ENCODE measurements at regions not wholly inside any gene's neighbourhood (a gene's known extent, or its start where the extent isn't known, plus 50 kb on each side); places are given as distances from the start of the nearest gene placed in this dataset.

DNA sequence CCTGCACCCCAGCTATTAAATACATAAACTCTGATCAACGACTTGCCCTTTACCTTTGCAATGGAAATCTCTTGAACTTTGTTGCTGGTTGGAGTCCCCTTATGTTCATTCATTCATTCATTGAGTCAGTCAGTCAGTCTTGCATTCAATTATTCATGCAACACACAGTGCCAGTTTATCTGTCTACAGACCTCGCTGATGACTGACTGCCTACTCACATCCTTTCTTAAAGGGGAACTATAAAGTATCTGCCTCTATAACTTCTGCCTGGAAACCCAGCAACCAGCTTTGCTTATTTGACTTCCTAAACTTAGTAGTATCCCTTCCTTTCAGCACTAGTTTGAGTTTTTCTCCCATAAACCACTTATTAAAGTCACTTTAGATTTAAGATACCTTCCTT lies 620.8 kb upstream of the ADGRL3 start:
- 91 to 95% methylated on average over 2 of the region's 2 CpGs for WGBS, 2 experiments

DNA sequence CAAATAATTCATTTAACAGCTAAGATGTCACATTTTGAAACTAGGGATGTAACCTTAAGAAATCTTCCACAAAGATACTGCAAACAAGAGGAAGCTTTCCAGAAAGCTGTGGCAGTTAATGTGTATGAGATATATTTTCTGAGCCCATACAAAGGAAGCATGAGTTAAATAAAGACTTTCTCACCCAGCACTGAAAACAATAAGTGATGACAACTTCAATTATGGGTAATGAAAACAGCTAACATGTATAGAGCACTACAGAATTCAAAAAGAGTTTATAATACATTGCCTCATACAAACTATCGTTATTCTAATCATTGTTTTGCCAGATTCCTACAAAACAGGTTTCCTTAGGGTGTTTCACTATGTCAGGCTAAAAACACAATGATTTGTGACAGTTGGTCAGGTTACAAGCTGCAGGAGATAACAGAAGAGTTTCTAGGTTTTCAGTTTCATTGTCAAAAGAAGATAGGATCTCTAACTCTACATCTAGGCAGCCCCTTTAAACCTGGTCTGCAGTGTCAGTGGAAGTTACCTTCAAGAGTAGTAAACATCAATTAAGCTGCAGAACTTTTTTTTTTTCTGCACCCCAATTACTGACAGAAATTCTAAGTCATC lies 618.1 kb upstream of the ADGRL3 start:
- Histone ChIP-seq H3K4me3 (ENCODE audit: insufficient read depth, low read depth, low read length) (no peak overlapping the region), H3K9me3 (ENCODE audit: control insufficient read depth, low read length) (no peaks in the 10 kb centered on the region)
- WGBS, 2 experiments, result 75 to 94% methylated on average over 1 of the region's 1 CpG

More for the DNA sequence above, 620.8 kb upstream of the ADGRL3 start:
- H3K27ac ChIP-seq (ENCODE audit: insufficient read depth, low read depth, low read length, poor library complexity, severe bottlenecking), result no peak overlapping the region
- no peaks in the 10 kb centered on the region for H3K9me3 ChIP-seq (ENCODE audit: control insufficient read depth, low read length)
- no peaks in the 10 kb centered on the region for H3K27me3 ChIP-seq (ENCODE audit: control insufficient read depth, insufficient read depth, low read length, poor library complexity, severe bottlenecking)
- H3K4me1 ChIP-seq (ENCODE audit: control insufficient read depth, insufficient read depth, low read length), result no peaks in the 10 kb centered on the region
- no peaks in the 10 kb centered on the region for H3K36me3 ChIP-seq (ENCODE audit: control insufficient read depth, insufficient read depth, low read length)
- no peak overlapping the region for H3K4me3 ChIP-seq (ENCODE audit: insufficient read depth, low read depth, low read length)

DNA sequence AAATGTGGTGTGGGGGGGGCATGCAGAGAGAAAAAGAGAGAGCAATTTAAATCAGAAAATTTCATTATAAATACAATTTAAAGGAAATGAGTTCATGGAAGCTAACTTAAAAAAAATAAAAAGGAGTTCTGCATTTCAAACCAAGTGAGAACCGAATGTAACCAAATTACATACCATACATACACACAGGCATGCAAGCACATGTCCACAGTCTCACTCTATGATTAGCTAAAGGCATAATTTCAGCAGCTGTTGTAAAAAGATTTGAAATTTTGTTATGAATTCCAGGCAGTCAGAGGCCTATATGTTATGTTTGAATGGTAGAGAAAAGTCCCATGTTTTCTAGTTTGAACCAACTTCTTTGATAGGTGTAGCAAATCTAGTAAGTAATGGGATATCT lies 611.6 kb upstream of the ADGRL3 start:
- Histone ChIP-seq H3K4me1 (ENCODE audit: control insufficient read depth, insufficient read depth, low read length) (no peaks in the 10 kb centered on the region), H3K4me3 (ENCODE audit: insufficient read depth, low read depth, low read length) (no peak overlapping the region), H3K36me3 (ENCODE audit: control insufficient read depth, insufficient read depth, low read length) (no peaks in the 10 kb centered on the region), H3K27ac (ENCODE audit: insufficient read depth, low read depth, low read length, poor library complexity, severe bottlenecking) (no peak overlapping the region), H3K27me3 (ENCODE audit: control insufficient read depth, insufficient read depth, low read length, poor library complexity, severe bottlenecking) (no peaks in the 10 kb centered on the region), H3K9me3 (ENCODE audit: control insufficient read depth, low read length) (no peaks in the 10 kb centered on the region)
- WGBS, 2 experiments, result 86 to 92% methylated on average over 1 of the region's 1 CpG

More for the DNA sequence above, 618.1 kb upstream of the ADGRL3 start:
- Histone ChIP-seq H3K4me1 (ENCODE audit: control insufficient read depth, insufficient read depth, low read length) (no peaks in the 10 kb centered on the region), H3K27ac (ENCODE audit: insufficient read depth, low read depth, low read length, poor library complexity, severe bottlenecking) (no peak overlapping the region), H3K36me3 (ENCODE audit: control insufficient read depth, insufficient read depth, low read length) (no peaks in the 10 kb centered on the region), H3K27me3 (ENCODE audit: control insufficient read depth, insufficient read depth, low read length, poor library complexity, severe bottlenecking) (no peaks in the 10 kb centered on the region)

DNA sequence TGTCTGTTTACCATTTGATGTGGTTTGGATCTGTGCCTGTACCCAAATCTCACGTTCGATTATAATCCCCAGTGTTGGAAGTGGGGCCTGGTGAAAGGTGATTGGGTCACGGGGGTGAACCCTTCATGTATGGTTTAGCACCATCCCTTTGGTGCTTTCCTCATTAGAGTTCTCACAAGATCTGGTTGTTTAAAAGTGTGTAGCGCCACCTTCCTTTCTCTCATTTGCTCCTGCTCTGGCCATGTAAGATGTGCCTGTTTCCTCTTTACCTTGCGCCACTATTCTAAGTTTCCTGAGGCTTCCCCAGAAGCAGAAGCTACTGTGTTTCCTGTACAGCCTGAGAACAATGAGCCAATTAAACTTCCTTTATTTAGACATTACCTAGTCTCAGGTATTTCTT lies 610.7 kb upstream of the ADGRL3 start:
- H3K36me3 ChIP-seq (ENCODE audit: control insufficient read depth, insufficient read depth, low read length), result no peaks in the 10 kb centered on the region
- no peaks in the 10 kb centered on the region for H3K9me3 ChIP-seq (ENCODE audit: control insufficient read depth, low read length)
- no peaks in the 10 kb centered on the region for H3K4me1 ChIP-seq (ENCODE audit: control insufficient read depth, insufficient read depth, low read length)
- no peak overlapping the region for H3K27ac ChIP-seq (ENCODE audit: insufficient read depth, low read depth, low read length, poor library complexity, severe bottlenecking)
- no peak overlapping the region for H3K4me3 ChIP-seq (ENCODE audit: insufficient read depth, low read depth, low read length)
- WGBS, 2 experiments, result 92 to 97% methylated on average over 5 of the region's 5 CpGs
- no peaks in the 10 kb centered on the region for H3K27me3 ChIP-seq (ENCODE audit: control insufficient read depth, insufficient read depth, low read length, poor library complexity, severe bottlenecking)

DNA sequence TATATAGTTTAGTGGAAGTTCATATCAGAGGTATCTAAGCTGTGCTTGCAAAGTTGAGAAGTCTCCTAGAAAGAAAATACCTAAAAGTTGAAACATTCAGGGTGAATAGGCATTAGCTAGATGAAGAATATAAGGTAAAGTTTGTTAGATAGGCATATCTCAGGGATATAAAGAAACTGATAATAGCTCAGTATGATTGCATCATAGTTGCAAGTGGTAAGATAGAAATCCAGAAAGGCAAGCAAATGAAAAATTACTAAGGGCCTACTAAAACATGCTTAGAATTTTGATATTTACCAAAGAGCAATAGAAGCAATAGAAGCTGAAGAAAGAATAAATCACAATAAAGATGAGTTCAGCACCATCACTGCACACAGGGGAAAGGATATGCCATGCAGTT lies 610.0 kb upstream of the ADGRL3 start:
- Histone ChIP-seq H3K4me3 (ENCODE audit: insufficient read depth, low read depth, low read length) (no peak overlapping the region), H3K9me3 (ENCODE audit: control insufficient read depth, low read length) (no peaks in the 10 kb centered on the region), H3K36me3 (ENCODE audit: control insufficient read depth, insufficient read depth, low read length) (no peaks in the 10 kb centered on the region), H3K27ac (ENCODE audit: insufficient read depth, low read depth, low read length, poor library complexity, severe bottlenecking) (no peak overlapping the region), H3K4me1 (ENCODE audit: control insufficient read depth, insufficient read depth, low read length) (no peaks in the 10 kb centered on the region), H3K27me3 (ENCODE audit: control insufficient read depth, insufficient read depth, low read length, poor library complexity, severe bottlenecking) (no peaks in the 10 kb centered on the region)

DNA sequence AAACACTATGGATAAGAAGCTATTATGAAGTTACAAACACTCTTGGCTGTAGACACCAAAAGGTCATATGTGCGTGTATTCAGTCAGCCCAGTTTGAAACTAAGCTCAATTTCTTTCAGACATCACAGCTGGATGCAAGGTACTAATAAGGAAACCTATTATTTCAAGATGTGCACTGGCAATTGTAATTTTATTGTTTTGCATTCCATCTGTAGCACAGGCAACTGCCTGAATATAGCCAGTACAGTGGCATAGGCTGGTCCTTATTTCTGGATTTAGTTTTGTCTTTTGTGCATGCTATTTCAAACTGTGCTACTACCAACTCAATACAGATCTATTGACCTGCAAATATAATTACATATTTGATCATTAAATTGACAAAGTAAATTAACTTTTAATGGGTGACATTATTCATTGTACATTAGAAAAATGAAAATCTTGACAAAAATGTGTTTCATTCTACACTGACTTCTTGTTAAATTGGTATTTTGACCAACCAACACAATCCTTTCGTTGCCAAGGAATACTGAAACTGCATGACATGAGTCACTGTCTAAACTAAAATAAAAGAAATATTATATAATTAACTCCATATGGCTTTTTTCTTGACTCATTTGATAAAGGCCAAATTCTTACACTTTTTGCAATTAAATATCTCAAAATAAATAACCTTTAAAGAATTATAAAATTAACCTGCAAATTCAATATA lies 594.3 kb upstream of the ADGRL3 start:
- 91 to 93% methylated on average over 1 of the region's 2 CpGs for WGBS, 2 experiments
- Histone ChIP-seq H3K27me3 (ENCODE audit: control insufficient read depth, insufficient read depth, low read length, poor library complexity, severe bottlenecking) (no peaks in the 10 kb centered on the region), H3K27ac (ENCODE audit: insufficient read depth, low read depth, low read length, poor library complexity, severe bottlenecking) (no peak overlapping the region), H3K4me3 (ENCODE audit: insufficient read depth, low read depth, low read length) (no peak overlapping the region), H3K4me1 (ENCODE audit: control insufficient read depth, insufficient read depth, low read length) (peaks cover 3% of the 10 kb centered on the region), H3K36me3 (ENCODE audit: control insufficient read depth, insufficient read depth, low read length) (no peaks in the 10 kb centered on the region), H3K9me3 (ENCODE audit: control insufficient read depth, low read length) (no peaks in the 10 kb centered on the region)

DNA sequence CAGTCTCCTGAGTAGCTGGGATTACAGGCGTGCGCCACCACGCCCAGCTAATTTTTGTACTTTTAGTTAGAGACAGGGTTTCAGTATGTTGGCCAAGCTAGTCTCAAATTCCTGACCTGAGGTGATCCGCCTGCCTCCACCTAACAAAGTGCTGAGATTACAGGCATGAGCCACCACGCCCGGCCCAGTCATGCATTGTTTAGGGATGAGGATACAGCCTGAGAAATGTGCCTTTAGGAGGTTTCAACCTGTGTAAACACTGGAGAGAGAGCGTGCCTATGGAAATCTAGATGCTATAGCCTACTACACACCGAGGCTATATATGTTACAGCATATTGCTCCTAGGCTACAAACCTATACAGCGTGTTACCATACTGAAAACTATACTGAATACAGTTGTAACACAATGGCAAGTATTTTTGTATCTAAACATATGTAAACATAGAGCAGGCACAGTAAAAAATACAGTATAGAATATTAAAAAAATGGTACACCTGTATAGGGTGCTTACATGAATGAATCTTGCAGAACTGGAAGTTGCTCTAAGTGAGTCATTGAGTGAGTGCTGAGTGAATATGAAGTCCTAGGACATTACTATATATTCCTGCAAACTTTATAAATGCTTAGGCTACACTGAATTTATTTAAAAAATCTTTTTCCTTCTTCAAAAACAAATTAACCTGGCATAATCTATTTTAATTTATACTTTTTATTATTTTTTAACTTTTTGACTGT lies 588.2 kb upstream of the ADGRL3 start:
- Histone ChIP-seq H3K27me3 (ENCODE audit: control insufficient read depth, insufficient read depth, low read length, poor library complexity, severe bottlenecking) (no peaks in the 10 kb centered on the region), H3K4me1 (ENCODE audit: control insufficient read depth, insufficient read depth, low read length) (no peaks in the 10 kb centered on the region), H3K9me3 (ENCODE audit: control insufficient read depth, low read length) (no peaks in the 10 kb centered on the region), H3K27ac (ENCODE audit: insufficient read depth, low read depth, low read length, poor library complexity, severe bottlenecking) (no peak overlapping the region), H3K36me3 (ENCODE audit: control insufficient read depth, insufficient read depth, low read length) (no peaks in the 10 kb centered on the region), H3K4me3 (ENCODE audit: insufficient read depth, low read depth, low read length) (no peak overlapping the region)
- WGBS, 2 experiments, result 92 to 94% methylated on average over 8 to 9 of the region's 9 CpGs

DNA sequence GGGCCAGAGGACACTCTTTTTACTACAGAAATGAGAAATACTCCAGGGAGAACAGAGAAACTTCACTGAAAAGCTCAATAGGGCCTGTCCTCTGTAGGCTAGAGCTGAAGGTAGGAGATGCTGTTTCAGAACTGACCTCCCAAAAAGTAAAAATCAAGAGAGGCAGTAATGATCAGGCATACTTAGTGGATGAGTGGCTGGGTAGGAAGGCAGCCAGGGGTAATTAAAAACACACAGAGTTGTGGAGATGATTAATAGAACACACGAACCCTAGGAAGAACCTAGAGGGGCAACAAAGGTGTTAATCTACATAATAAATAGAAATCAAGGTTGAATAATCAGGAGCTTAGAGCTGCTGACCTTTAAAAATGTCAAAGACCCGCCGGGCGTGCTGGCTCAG lies 582.4 kb upstream of the ADGRL3 start:
- WGBS, 2 experiments, result 89 to 94% methylated on average over 3 to 4 of the region's 4 CpGs
- no peak overlapping the region for H3K27ac ChIP-seq (ENCODE audit: insufficient read depth, low read depth, low read length, poor library complexity, severe bottlenecking)
- no peaks in the 10 kb centered on the region for H3K4me1 ChIP-seq (ENCODE audit: control insufficient read depth, insufficient read depth, low read length)
- H3K27me3 ChIP-seq (ENCODE audit: control insufficient read depth, insufficient read depth, low read length, poor library complexity, severe bottlenecking), result no peaks in the 10 kb centered on the region
- no peaks in the 10 kb centered on the region for H3K9me3 ChIP-seq (ENCODE audit: control insufficient read depth, low read length)
- no peak overlapping the region for H3K4me3 ChIP-seq (ENCODE audit: insufficient read depth, low read depth, low read length)
- no peaks in the 10 kb centered on the region for H3K36me3 ChIP-seq (ENCODE audit: control insufficient read depth, insufficient read depth, low read length)

DNA sequence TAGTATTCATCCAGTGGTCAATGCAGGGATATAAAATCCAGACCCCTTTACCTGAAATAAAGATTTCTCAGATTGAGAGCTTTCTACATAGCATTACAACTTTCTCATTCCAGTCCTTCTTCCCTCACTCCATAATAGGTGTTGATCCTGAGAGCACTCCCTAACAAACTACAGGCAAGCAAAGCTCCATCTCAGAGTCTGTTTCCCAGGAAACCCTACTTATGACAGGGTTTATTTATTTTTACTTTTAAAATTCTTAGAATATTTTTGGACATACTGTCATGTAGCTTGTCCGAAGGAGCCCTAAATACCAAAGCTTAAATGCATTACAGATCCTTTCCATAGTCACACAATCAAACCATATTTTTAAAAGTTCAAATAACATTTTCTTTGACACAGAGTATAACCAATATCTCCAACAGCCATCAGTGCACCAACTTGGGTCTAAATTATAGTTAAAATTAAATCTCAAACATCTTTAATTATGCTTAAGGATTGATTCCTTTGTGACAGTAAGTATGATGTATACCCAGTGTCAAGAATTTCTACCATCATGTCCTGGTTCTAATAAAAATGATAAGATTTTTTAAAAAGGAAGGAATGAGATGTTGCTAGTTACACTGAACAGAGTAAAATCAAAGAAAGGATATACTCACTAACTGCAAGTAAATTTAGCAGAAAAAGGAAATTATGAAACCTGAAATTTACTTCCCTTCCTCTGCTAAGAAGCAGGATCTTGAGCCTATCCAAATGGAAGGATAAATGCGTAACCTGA lies 580.4 kb upstream of the ADGRL3 start:
- Histone ChIP-seq H3K36me3 (ENCODE audit: control insufficient read depth, insufficient read depth, low read length) (no peaks in the 10 kb centered on the region), H3K4me1 (ENCODE audit: control insufficient read depth, insufficient read depth, low read length) (no peaks in the 10 kb centered on the region), H3K4me3 (ENCODE audit: insufficient read depth, low read depth, low read length) (no peak overlapping the region), H3K27ac (ENCODE audit: insufficient read depth, low read depth, low read length, poor library complexity, severe bottlenecking) (no peak overlapping the region), H3K27me3 (ENCODE audit: control insufficient read depth, insufficient read depth, low read length, poor library complexity, severe bottlenecking) (no peaks in the 10 kb centered on the region), H3K9me3 (ENCODE audit: control insufficient read depth, low read length) (no peaks in the 10 kb centered on the region)
- 75 to 94% methylated on average over 1 to 2 of the region's 2 CpGs for WGBS, 2 experiments

DNA sequence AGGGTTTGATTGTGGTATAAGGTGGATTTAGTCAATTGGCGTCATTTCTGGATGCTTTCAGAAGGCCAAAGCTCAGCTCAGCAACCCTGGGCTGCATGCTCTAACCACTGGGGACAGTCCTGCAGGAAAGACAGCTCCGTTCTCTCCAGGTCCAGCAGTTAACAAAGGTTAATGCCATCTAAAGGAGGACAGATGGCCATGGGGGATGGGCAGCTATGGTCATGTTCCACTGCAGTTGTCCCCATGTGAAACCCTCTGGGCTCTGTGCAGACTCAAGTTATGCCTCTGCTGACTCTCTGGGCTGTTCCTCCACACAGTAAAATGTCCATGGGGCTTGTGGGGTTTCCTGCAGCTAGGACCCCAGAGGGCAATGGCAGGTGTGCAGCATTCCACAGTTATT lies 562.1 kb upstream of the ADGRL3 start:
- Histone ChIP-seq H3K4me1 (ENCODE audit: control insufficient read depth, insufficient read depth, low read length) (no peaks in the 10 kb centered on the region), H3K36me3 (ENCODE audit: control insufficient read depth, insufficient read depth, low read length) (no peaks in the 10 kb centered on the region), H3K27me3 (ENCODE audit: control insufficient read depth, insufficient read depth, low read length, poor library complexity, severe bottlenecking) (no peaks in the 10 kb centered on the region), H3K9me3 (ENCODE audit: control insufficient read depth, low read length) (no peaks in the 10 kb centered on the region), H3K27ac (ENCODE audit: insufficient read depth, low read depth, low read length, poor library complexity, severe bottlenecking) (no peak overlapping the region), H3K4me3 (ENCODE audit: insufficient read depth, low read depth, low read length) (no peak overlapping the region)
- 90 to 95% methylated on average over 2 of the region's 2 CpGs for WGBS, 2 experiments

Measured in ectodermal cell (in vitro differentiated cells).